RPMI8226 (cell line): ENCODE measurements at regions not wholly inside any gene's neighbourhood (a gene's known extent, or its start where the extent isn't known, plus 50 kb on each side); places are given as distances from the start of the nearest gene placed in this dataset.

ENCODE experiments used
- DNase-seq: peaks from one replicate; pipeline ENCODE4 v3.0.0-alpha.2; 2015

DNA sequence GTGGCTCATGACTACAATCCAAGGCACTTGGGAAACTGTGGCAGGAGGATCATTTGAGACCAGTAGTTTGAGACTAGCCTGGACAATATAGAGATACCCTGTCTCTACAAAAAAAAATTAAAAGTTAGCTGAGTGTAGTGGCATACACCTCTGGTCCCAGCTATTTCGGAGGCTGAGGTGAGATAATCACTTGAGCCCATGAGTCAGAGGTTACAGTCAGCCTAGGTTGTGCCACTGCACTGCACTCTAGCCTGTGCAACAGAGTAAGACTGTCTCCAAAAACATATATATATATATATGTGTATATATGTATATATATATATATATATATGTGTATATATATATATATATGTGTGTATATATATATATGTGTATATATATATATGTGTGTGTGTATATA is 890.8 kb downstream of the NLGN4Y start:
- no peak for DNase-seq

DNA sequence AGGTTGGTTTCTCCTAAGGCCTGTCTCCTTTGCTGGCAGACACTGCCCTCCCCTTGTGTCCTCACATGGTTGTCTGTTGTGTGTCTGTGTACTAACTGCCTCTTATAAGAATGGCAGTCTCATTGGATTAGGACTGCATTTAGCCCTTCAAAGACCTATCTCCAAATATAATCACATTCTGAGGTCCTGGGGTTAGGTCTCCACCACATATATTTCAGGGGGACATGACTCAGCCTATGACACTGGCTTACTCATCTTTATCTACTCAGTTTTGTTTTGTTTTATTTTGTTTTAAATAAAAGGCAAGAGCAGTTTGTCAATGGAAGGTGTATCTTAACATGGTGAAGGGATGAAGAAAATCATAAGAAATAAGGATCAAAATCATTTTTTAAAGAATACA is 894.3 kb downstream of the NLGN4Y start:
- no peak for DNase-seq

DNA sequence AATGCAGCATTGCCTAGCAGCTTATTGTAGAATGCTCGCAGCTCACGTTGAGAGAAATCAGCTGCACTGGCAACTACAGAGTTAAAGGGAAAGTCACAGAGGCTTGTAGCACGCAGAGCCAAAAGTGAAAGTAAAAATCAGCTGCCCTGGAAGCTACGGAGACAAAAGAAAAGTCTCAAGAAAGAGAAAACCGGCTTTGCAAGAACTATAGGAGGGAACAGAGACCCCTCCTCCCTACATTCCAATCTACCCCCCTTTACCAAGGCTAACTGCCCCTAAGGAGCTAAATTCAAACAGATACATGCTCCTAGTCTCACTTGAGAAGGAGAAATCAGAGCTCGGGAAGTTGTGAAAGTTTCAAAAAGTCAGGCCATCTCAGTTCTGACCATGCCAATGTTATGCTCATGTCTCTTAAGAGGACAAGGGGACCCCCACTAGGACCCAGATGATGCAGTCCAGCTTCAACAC is 900.4 kb downstream of the NLGN4Y start:
- DNase-seq = peak; percentile 23

DNA sequence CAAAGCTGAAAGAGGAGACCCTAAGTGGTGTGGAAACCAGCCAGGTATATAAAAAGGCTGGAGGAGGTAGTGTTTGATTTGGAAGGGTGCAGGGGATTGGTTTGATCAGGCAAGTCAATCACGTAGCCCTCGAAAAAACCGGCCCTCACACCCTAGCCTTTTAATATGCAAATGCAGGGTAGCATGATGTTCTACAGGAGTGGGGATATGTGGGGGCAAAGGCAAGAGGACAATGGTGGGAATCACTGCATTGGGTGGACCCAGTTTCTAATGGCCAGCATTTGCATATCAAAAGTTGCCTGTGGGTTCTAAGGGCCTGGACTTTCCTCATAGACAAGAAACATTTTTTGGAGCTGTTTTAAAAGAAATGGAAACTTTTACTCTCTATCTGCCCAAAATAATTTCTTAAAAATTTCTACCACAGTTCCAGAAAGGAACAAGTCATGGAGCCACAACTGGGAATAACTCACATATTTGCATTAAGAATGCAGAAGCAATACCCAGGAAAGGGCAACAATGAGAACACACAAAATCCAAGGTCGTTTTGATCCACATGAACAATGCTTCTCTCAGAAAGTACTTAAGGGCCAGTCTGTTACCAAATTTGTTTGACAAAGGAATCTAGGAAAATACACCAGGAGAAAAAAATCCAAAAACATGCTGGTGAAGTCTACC is 915.8 kb downstream of the NLGN4Y start:
- no peak for DNase-seq

DNA sequence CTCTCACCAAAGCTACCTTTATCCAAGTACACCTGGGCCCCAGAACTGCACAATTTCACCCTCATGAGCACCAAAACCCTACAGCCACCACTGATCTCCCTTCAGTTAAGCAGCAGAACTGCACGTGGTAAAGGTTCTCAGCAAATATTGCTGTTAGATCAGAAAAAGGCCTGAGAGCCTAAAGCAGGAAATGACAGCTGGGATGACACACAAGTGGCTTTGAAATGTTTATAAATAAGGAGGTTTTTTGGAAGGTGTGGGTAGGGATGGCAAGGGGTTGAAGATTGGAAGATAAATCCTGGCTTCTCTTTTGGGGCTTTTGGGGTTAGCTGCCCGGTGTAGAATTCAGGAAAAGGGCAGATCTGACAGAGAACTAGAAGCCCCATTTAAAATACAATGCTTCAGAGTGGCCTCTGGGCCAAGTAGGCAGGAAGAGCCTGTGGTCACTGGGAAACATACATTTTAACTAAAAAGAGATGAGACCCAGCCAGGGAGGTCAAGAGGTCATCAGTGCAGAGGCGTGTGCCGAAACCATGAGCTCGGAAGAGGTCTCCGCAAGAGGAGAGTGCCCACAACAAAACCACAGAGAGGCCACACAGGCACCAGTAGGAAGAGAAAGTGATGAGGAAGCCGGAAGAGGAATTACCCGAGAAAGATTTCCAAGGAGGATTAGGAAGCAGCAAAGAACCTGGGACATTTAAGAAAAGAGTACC is 916.5 kb downstream of the NLGN4Y start:
- peak; percentile 26 for DNase-seq

DNA sequence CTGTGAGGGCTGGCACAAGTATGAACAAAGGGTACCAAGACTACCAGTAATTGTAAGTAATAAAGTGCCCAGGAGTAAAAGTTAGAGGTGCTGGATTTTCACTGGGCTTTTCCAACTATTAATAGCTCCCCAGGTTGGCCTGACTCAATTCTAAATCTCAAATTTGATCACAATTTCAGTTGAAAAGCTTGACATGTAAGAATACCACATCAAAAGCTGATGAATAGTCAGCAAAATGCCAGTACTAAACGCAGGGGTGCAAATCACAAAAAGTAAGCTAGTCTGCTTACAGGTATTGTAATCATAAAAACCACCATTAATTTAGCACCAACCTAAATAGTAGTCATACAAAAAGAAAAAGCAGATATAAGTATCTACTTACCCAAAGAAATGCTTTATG is 917.5 kb downstream of the NLGN4Y start:
- DNase-seq = no peak

DNA sequence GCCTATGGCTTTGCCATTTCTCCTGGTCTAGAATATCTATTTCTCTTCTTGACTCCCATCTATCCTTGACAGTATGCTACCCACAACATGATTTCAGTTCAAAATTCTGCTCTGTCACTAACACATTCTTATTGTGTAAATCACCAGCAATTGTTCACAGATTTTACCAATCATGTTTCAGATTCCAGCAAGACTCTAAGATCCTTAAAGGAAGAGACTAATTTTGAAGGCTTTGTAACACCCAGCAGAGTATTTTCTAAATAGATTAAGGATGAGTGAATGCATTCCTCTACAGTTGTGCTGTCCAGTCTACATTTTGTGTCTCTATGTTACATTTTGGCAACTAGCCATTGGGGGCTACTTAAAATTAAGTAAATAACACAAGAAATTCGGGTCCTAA is 921.5 kb downstream of the NLGN4Y start:
- no peak for DNase-seq

DNA sequence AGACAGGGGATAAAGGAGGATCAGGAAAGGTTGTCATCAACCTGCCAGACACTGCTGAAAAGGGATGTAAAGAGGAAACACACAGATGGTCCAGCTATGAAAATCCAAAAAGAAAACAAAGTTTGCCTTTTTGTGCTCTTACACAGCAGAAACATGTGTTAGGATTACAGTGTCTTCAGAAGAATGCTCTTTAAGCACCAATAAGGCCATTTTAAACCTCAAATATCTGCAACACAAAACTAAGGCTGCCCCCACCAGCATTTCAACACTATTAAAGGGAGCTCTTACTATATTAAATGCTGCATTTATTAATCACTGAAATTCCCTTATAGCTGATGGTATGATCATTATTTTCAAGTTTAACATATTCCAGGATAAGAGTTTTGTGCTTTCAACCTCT is 922.5 kb downstream of the NLGN4Y start:
- DNase-seq = no peak

DNA sequence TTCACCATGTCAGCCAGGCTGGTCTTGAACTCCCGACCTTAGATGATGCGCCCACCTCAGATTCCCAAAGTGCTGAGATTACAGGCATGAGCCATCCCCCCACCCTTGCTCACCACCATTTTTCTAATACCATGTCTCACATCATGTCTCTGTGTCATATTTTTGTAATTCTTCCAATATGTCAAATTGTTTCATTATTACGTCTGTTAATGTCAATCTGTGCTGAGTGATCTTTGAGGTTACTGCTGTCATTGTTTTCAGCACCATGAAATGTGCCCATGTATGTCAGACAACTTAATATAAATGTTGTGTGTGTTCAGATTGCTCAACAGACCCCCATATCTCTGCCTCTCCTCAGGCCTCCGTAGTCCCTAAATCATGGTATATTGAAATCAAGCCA is 923.6 kb downstream of the NLGN4Y start:
- DNase-seq = no peak

DNA sequence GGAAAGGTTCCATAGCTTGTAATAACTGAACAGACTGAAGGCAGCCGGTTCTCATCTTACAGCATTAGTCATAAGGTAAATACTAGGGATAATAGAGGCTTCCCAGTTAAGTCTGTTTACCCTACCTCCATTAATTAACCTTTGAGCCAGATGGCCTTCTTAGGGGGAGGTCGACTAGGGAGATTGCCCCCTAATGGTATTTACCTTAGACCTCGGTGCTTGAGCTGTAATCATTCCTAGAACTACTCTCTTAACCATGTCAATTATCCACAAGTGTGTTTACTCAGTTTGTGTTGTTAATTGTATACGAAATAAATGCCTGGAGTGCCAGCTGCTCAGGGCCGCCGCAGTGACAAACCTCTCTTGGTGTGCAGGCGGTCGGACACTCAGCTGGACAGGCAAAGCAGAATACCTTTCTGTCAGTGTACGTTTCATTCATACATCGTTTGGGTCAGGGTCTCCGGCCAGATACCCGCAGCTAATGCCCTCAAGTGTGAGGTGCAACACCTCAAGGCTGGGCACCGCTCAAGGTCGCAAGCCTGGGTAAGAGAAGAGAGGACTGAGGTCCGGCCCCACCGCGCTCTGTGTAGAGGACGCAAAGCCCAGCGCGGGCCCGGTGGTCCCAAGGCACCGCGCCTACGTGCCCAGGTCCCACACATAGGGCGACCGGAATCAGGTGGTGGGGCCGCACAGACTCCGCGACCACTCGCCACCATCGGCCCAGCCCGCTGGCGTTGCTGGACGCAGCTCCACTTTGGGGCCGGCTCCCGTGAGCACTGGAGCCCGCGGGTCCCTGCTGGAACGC is 931.0 kb downstream of the NLGN4Y start:
- DNase-seq = no peak

DNA sequence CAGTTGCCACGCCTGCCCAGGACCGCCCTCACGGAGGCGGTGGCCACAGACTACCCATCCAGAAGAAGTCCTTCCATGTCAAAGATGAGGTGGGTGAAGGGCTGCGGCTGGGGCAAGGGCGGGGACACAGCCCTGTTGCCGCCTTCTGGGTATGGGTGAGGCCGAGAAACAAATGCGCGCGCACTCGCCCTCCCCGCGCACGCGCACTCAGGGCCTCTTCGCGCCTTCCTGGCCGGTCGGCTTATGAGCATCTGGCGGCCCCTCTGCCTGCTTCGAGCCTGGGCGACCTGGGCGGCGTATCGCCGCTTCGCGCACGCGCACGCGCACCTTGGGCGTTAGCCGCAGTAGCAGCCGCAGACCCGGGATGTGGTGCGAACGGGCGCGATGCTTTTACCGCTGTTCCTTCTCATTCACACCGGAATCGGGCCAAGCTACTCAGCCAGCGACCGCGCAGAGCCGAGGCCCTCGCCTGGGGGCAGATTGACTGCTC is 931.7 kb downstream of the NLGN4Y start:
- peak; percentile 73 for DNase-seq

DNA sequence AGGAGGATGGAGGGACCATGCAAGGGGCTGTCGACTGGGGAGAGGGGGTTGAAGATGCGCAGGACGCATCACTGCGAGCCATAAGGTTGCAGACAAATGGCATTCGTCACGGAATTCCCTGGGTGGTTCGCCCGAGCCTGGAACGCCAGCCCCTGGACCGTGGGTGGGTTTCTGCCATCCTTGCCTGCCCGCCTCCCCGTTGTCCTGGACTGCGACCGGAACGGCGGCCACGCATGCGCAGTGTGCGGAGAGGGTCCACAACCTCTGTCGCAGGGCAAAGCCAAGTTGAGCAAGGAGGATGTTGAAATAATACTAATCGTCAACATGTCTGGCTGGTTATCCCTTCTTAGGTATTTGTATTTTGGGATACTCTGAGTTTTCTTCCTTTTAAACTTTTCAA is 932.2 kb downstream of the NLGN4Y start:
- DNase-seq = no peak

DNA sequence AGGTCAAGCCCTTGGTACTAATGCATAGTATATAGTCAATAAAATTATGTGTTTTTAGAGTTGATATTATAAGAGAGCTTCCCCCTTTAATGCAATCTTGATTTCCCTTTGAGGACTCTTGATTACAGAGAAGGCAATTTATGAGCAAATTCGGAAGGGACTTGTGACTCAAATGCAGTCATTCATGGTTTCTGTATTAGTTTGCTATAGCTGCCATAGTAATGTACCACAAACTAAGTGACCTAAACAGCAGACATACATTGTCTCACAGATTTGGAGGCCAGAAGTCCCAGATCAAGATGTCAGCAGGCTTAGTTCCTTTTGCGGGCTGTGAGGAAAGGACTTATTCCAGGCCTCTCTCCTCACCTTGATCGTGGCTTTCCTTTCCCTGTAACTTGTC is 933.4 kb downstream of the NLGN4Y start:
- DNase-seq = no peak

DNA sequence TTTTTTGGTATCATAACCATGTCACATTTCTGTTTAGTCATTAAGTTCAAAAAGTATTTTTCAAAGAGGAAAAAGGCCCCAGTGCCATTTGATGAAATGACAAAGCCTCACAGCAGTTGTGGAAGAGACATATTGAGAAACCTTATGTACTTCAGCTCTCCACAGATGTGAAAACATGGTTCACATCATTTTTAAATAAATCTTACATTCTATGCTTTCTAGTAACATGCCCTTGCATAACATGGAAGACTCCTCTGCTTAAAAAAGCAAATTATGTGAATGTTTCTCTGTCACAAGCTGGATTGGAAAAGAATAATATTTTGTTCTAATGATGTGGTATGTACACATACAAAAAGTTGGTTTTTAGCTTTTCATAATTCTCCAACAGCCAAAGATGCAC is 934.1 kb downstream of the NLGN4Y start:
- no peak for DNase-seq

DNA sequence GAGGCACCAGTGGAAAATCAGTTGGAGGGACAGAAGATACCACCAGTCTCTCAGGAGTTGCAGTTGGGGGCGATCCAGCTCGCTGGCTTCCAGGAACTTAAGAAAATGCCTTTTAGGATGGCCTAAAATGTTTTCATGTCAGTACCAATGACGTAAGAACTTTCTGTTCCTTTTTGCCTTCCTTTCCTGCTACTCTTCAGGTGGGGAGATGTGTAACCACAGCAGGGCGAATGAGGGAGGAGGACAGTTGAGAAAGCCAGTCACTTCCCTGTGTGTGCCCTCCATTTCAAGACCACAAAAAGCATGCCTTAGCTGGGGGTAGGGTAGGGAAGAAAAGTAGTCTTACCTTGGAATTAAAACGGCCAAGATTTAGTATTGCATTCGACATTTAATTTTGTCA is 941.6 kb downstream of the NLGN4Y start:
- DNase-seq = peak; percentile 33

DNA sequence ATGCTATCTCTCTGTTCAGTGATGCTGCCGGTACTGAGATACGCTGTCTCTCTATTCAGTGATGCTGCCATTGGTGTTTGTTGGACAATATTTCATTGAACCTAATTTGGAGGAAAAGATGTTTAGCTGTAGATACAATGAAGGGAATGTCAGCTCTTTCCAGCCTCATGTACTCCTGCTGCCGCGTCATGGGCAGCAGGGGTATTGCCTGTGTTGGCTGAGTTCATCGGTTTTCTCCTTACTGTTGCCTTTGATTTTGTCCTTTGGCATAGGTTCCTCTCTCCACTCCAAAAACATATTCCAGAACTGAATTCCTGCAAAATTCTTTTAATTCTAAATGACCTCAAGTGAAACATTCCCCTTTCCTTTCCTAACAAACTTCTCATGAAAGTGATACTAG is 942.6 kb downstream of the NLGN4Y start:
- DNase-seq = no peak

DNA sequence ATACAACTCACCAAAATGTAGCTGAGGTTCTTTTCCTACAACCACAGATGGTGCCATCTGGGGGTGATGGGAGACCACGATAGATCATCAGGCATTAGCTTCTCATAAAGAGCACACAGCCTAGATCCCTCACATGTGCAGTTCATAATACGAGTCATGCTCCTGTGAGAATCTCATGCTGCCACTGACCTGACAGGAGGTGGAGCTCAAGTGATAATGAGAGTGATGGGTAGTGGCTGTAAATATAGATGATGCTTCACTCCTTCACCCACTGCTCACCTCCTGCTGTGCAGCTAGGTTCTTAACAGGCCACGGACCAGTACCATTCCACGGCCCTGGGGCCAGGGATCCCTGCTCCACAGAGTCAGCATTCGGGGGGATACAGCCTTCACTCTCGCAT is 943.8 kb downstream of the NLGN4Y start:
- no peak for DNase-seq

DNA sequence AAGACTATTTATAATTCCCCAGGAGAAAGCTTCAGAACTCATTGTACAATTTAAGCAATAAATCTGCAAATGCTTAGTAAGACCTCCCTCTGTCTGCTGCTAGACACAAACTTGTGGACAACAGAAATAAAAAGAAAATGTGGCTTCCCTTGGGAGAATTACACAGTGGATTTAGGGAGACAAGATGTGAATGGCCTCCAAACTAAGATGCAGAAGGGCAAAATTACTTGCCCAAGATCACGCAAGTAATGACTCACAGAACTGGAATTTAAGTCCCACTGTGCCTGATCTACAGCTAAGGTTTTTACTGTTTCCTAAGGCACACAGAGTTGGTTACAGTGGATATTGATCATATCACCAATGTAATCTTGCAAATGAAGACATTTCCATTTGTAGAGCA is 947.0 kb downstream of the NLGN4Y start:
- no peak for DNase-seq

DNA sequence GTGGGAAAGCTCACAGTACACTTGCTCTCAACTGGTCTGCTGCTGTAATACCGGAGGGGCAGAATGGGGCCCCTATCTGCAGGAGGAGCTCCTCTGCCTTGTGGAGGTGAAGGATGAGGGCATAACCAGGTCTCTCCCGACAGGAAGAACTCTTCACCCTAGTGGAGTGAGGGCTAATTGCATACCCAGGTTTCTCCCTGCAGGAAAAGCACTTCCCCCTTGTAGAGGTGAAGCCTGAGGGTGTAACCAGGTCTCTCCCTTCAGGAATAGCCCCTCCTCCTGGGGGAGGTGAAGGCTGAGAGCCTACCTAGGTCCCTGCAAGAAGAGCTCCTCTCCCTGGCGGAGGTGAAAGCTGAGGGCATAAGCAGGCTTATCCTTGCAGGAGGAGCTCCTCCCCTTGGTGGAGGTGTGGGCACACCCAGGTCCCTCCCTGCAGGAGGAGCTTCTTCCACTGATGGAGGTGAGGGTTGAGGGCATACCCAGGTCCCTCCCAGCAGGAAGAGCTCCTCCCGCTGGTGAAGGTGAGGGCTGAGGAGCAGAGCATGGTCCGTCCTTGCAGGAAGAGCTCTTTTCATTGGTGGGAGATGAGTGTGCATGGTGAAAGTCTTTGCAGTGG is 954.1 kb downstream of the NLGN4Y start:
- DNase-seq = no peak

DNA sequence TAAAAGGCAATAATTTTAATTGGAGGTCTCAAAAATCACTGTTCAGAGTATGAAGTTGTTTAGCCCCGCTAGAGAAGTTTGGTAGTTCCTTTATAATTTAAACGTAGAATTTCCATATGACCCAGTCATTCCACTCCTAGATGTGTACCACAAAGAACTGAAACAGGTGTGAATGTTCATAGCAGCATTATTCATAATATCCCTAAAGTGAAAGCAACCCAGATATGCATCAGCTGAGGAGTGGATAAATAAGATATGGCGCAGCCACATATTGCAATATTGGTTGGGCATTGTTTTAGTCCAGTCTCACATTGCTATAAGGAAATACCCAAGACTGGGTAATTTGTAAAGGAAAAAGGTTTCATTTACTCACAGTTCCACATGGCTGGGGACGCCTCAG is 976.2 kb downstream of the NLGN4Y start:
- no peak for DNase-seq

DNA sequence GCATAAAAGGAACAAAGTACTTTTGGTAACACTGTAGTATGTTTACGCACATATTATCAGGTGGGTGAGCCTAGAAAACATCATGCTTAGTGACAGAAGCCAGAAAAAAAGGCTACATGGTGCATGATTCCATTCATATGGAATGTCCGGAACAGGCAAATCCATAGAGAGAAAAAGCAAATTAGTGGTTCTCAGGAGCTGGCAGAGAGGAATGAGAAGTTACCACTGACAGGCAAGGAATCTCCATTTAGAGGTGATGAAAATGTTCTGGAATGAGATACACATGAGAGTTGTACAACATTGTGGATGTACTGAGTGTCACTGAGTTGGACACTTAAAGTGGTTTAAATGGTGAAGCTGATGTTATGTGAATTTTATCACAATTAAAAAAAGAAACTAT is 976.9 kb downstream of the NLGN4Y start:
- no peak for DNase-seq

DNA sequence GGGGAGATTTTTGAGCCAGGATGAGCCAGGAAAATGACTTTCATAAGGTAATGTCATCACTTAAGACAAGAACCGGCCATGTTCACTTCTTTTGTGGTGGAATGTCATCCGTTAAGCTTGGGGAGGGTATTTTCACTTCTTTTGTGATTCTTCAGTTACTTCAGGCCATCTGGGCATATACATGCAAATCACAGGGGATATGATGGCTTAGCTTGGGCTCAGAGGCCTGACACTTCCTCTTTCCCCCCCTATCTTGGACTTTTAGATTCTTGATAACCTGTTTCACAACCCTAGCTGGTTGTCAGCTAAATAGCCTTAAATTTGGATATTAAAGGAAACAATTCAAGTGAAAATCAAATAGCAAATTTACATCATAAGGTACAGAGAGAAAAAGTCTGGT is 986.0 kb downstream of the NLGN4Y start:
- peak; percentile 2 for DNase-seq

DNA sequence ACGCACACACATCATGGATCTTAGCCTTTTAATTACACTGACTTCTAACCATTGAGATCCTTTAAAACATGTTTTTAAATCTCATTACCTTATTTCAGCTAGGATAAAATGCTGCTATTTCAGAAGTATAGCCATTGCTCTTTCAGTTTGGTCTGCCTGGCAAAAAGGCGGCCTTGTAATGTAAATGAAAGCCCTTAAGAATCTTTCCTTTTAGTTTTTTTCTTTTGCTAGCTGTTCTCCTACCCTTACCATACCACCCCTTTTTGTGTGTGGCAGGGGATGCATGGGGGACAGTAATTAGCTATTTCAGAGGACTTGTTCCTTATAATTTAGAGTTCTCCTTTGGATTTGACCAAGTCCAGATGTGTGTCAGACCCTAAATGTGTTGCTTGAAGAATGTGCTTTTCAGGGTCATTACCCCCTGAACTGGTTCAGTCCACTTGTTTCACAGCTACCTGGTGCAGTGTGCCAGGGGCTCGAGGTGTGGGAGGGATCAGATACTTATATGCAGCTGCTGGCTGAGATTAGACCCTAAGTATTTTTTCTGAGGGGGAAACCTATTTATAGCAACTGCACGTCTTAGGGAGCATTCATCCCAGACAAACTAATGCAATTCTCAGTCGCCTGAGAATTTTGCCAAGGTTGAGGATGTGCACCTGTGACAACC is 986.8 kb downstream of the NLGN4Y start:
- no peak for DNase-seq
